ENCODE measurements at regions not wholly inside any gene's neighbourhood (a gene's known extent, or its start where the extent isn't known, plus 50 kb on each side); places are given as distances from the start of the nearest gene placed in this dataset.

GRCh38 chr9:82234160-82234943, 245.8 kb downstream of the SPATA31D1 start:
- CTCF ChIA-PET: no interaction called here
- H2AFZ ChIP-seq (ENCODE audit: low read length): no peak overlapping the region
- H3F3A ChIP-seq (ENCODE audit: low read length, unreplicated experiment): no peaks in the 10 kb centered on the region
- no peak overlapping the region for H3K4me2 ChIP-seq (ENCODE audit: low read length)
- no peaks in the 10 kb centered on the region for H3K36me3 ChIP-seq (ENCODE audit: low read depth, low read length)
- no peak overlapping the region for H3K27ac ChIP-seq (ENCODE audit: low read length)
- POLR2A ChIA-PET (ENCODE audit: unreplicated experiment): no interaction called here
- H3K4me1 ChIP-seq (ENCODE audit: insufficient read depth, low read length): no peaks in the 10 kb centered on the region
- BruUV-seq (replicated peaks): no TSS peak
- H3K9ac ChIP-seq (ENCODE audit: low read length): no peak overlapping the region
- H3K9me2 ChIP-seq (replicated peaks; ENCODE audit: low read length): no peaks in the 10 kb centered on the region
- TF ChIP-seq EZH2 (IDR thresholded peaks at IDR 0.05; ENCODE audit: low read length, unreplicated experiment): no peak
- no peak for TF ChIP-seq EZH2phosphoT487 (IDR thresholded peaks at IDR 0.05; ENCODE audit: borderline replicate concordance, low read length)
- no peak for TF ChIP-seq CTCF (conservative IDR thresholded peaks at IDR 0.05; ENCODE audit: low read depth, low read length)
- no peak for DNase-seq
- H3K79me2 ChIP-seq (ENCODE audit: low read length): no peaks in the 10 kb centered on the region
- H3K4me3 ChIP-seq (ENCODE audit: low read length): no peak overlapping the region
- H3K9me3 ChIP-seq (ENCODE audit: low read length): no peaks in the 10 kb centered on the region
- intact Hi-C loops (cut with micrococcal nuclease): no loop called here
- no peaks in the 10 kb centered on the region for H4K20me1 ChIP-seq (ENCODE audit: low read length)
- no peak for ATAC-seq
- no peaks in the 10 kb centered on the region for H3K27me3 ChIP-seq (ENCODE audit: low read length)

- Histone ChIP-seq H3K79me2 (ENCODE audit: low read length) (no peaks in the 10 kb centered on the region), H2AFZ (ENCODE audit: low read length) (no peak overlapping the region), H3K9me3 (ENCODE audit: low read length) (no peaks in the 10 kb centered on the region), H3F3A (ENCODE audit: low read length, unreplicated experiment) (no peaks in the 10 kb centered on the region), H3K27ac (ENCODE audit: low read length) (no peak overlapping the region), H3K9ac (ENCODE audit: low read length) (no peak overlapping the region), H3K4me2 (ENCODE audit: low read length) (no peak overlapping the region), H3K4me1 (ENCODE audit: insufficient read depth, low read length) (no peaks in the 10 kb centered on the region), H3K36me3 (ENCODE audit: low read depth, low read length) (no peaks in the 10 kb centered on the region), H3K9me2 (replicated peaks; ENCODE audit: low read length) (no peaks in the 10 kb centered on the region), H3K4me3 (ENCODE audit: low read length) (no peak overlapping the region), H4K20me1 (ENCODE audit: low read length) (no peaks in the 10 kb centered on the region), H3K27me3 (ENCODE audit: low read length) (no peaks in the 10 kb centered on the region)
- intact Hi-C loops (cut with micrococcal nuclease): no loop called here
- BruUV-seq (replicated peaks): no TSS peak
- ChIA-PET CTCF (no interaction called here), POLR2A (ENCODE audit: unreplicated experiment) (no interaction called here)
- DNase-seq (no peak), ATAC-seq (no peak)
- TF ChIP-seq EZH2 (IDR thresholded peaks at IDR 0.05; ENCODE audit: low read length, unreplicated experiment): no peak
- no peak for TF ChIP-seq CTCF (conservative IDR thresholded peaks at IDR 0.05; ENCODE audit: low read depth, low read length)
- no peak for TF ChIP-seq EZH2phosphoT487 (IDR thresholded peaks at IDR 0.05; ENCODE audit: borderline replicate concordance, low read length)
Observed at GRCh38 chr9:82242285-82242963, 253.9 kb downstream of the SPATA31D1 start.

- TF ChIP-seq EZH2 (IDR thresholded peaks at IDR 0.05; ENCODE audit: low read length, unreplicated experiment) (no peak), CTCF (conservative IDR thresholded peaks at IDR 0.05; ENCODE audit: low read depth, low read length) (no peak), EZH2phosphoT487 (IDR thresholded peaks at IDR 0.05; ENCODE audit: borderline replicate concordance, low read length) (no peak)
- Histone ChIP-seq H3F3A (ENCODE audit: low read length, unreplicated experiment) (no peaks in the 10 kb centered on the region), H3K27ac (ENCODE audit: low read length) (no peak overlapping the region), H4K20me1 (ENCODE audit: low read length) (no peaks in the 10 kb centered on the region), H3K4me2 (ENCODE audit: low read length) (no peak overlapping the region), H3K9me3 (ENCODE audit: low read length) (no peaks in the 10 kb centered on the region), H3K27me3 (ENCODE audit: low read length) (no peaks in the 10 kb centered on the region), H3K9me2 (replicated peaks; ENCODE audit: low read length) (no peaks in the 10 kb centered on the region), H3K4me1 (ENCODE audit: insufficient read depth, low read length) (no peaks in the 10 kb centered on the region), H3K4me3 (ENCODE audit: low read length) (no peak overlapping the region), H3K36me3 (ENCODE audit: low read depth, low read length) (no peaks in the 10 kb centered on the region), H3K9ac (ENCODE audit: low read length) (no peak overlapping the region), H2AFZ (ENCODE audit: low read length) (no peak overlapping the region), H3K79me2 (ENCODE audit: low read length) (no peaks in the 10 kb centered on the region)
- DNase-seq (no peak), ATAC-seq (no peak)
- ChIA-PET CTCF (no interaction called here), POLR2A (ENCODE audit: unreplicated experiment) (no interaction called here)
- intact Hi-C loops (cut with micrococcal nuclease): no loop called here
- no TSS peak for BruUV-seq (replicated peaks)
Observed at GRCh38 chr9:82247318-82247717, 258.7 kb downstream of the SPATA31D1 start.

All from PC-3 (cell line).